ENCODE measurements at regions not wholly inside any gene's neighbourhood (a gene's known extent, or its start where the extent isn't known, plus 50 kb on each side); places are given as distances from the start of the nearest gene placed in this dataset.

DNA sequence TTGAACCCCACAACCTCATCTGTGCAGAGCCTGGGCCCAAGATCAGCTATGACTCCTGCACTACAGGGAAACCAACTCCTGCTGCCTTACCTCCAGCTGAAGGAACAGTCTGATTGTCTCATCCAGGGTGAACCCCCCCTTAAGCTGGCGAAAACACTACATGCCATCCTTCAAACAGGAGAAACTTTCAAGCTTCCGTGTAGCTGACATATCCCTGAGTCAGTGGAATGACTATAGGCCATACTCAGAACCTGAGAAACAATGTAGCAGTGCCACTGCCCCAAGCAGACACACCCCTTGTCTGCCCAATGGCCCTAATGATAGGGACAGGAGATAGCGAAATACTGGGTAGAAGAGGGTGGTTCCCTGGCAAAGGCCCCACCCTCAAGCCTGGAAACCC is 213.6 kb upstream of the PGRMC2 start:
- intact Hi-C loops (cut with micrococcal nuclease), result no loop called here
- no peak overlapping the region for H3K27ac Mint-ChIP-seq
- 88% methylated on average over 3 of the region's 3 CpGs for WGBS (ENCODE audit: insufficient coverage)
- no peak for DNase-seq
- H3K27me3 ChIP-seq (ENCODE audit: control insufficient read depth, insufficient read depth, low read length), result no peaks in the 10 kb centered on the region
- H3K36me3 ChIP-seq (ENCODE audit: control insufficient read depth, insufficient read depth, low read length), result no peaks in the 10 kb centered on the region
- H3K27ac ChIP-seq (ENCODE audit: low read length), result no peak overlapping the region
- H3K4me1 ChIP-seq (ENCODE audit: control insufficient read depth, insufficient read depth, low read length), result no peaks in the 10 kb centered on the region
- H3K4me1 Mint-ChIP-seq, result no peaks in the 10 kb centered on the region
- H3K9me3 ChIP-seq (ENCODE audit: control insufficient read depth, insufficient read depth, low read length), result peaks cover 7% of the 10 kb centered on the region
- peaks cover 7 to 8% of the 10 kb centered on the region in 2 donors for H3K9me3 Mint-ChIP-seq
- no peaks in the 10 kb centered on the region for H3K36me3 Mint-ChIP-seq
- H3K27me3 Mint-ChIP-seq (ENCODE audit: low read depth in 2 of 2), result no peaks in the 10 kb centered on the region
- H3K4me3 Mint-ChIP-seq, result no peak overlapping the region
- H3K4me3 ChIP-seq (ENCODE audit: low read length), result no peak overlapping the region
- TF ChIP-seq, protein P1, sequence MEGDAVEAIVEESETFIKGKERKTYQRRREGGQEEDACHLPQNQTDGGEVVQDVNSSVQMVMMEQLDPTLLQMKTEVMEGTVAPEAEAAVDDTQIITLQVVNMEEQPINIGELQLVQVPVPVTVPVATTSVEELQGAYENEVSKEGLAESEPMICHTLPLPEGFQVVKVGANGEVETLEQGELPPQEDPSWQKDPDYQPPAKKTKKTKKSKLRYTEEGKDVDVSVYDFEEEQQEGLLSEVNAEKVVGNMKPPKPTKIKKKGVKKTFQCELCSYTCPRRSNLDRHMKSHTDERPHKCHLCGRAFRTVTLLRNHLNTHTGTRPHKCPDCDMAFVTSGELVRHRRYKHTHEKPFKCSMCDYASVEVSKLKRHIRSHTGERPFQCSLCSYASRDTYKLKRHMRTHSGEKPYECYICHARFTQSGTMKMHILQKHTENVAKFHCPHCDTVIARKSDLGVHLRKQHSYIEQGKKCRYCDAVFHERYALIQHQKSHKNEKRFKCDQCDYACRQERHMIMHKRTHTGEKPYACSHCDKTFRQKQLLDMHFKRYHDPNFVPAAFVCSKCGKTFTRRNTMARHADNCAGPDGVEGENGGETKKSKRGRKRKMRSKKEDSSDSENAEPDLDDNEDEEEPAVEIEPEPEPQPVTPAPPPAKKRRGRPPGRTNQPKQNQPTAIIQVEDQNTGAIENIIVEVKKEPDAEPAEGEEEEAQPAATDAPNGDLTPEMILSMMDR (IDR thresholded peaks at IDR 0.05), result no peak
- no peak for ATAC-seq

DNA sequence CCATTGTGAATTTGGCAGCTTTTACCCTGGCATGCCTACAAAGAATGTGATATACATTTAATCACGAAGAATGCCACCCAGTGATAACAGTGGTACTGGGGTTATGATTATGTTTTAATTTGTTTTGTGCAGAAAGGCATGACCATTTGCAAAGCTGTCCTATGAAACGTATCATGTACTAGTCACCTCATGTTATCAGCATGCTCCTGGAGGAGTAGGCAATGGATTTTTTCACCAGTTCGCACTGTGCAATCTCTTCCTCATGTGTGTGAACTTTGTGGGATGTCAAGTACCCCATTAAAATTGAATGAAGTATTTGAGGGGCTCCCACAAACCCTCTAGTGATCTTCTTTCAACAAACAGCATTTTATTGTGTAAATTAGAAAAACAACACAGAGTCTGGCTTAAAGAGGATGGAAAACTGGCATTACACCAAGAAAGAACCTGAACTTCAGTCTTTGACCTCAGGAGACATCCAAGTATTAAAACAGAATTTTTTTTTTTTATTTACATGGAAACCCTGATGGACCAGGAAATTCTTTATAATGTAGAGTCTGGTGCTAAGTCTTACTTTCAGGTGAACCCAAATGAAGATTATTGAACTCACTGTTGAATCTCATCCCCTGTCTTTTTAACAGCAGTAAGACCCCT is 200.6 kb upstream of the PGRMC2 start:
- H3K4me3 Mint-ChIP-seq, result no peak overlapping the region
- no peak for ATAC-seq
- no peak overlapping the region for H3K27ac Mint-ChIP-seq
- H3K27me3 Mint-ChIP-seq (ENCODE audit: low read depth in 2 of 2), result peaks cover 0 to 8% of the 10 kb centered on the region in 2 donors
- no peaks in the 10 kb centered on the region for H3K4me1 Mint-ChIP-seq
- peaks cover 3 to 8% of the 10 kb centered on the region in 2 donors for H3K9me3 Mint-ChIP-seq
- Histone ChIP-seq H3K36me3 (ENCODE audit: control insufficient read depth, insufficient read depth, low read length) (no peaks in the 10 kb centered on the region), H3K27ac (ENCODE audit: low read length) (no peak overlapping the region), H3K4me1 (ENCODE audit: control insufficient read depth, insufficient read depth, low read length) (no peaks in the 10 kb centered on the region), H3K4me3 (ENCODE audit: low read length) (no peak overlapping the region), H3K9me3 (ENCODE audit: control insufficient read depth, insufficient read depth, low read length) (no peaks in the 10 kb centered on the region), H3K27me3 (ENCODE audit: control insufficient read depth, insufficient read depth, low read length) (peaks cover 2% of the 10 kb centered on the region)
- 85% methylated on average over 3 of the region's 3 CpGs for WGBS (ENCODE audit: insufficient coverage)
- no peak for DNase-seq
- no peaks in the 10 kb centered on the region for H3K36me3 Mint-ChIP-seq
- TF ChIP-seq, protein P1 (IDR thresholded peaks at IDR 0.05), result no peak
- intact Hi-C loops (cut with micrococcal nuclease), result no loop called here

DNA sequence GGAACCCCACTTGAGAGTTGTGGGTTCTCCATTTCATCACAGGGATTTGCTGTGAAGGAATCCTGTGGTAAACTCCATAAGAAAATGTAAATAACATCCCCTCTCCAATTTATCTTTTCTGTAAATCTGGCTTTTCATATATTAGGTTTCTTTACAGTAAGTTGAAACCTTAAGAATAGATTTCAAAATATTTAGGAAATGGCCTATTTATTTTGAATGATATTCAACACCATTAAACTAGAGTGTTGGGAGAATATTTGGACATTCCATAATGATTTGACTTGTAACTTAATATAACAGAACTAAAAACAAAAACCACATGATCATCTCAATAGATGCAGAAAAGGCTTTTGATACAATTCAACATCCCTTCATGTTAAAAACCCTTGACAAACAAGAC is 197.3 kb upstream of the PGRMC2 start:
- DNase-seq, result no peak
- TF ChIP-seq, protein P1 (IDR thresholded peaks at IDR 0.05), result no peak
- intact Hi-C loops (cut with micrococcal nuclease), result no loop called here
- H3K27ac Mint-ChIP-seq, result no peak overlapping the region
- H3K27me3 ChIP-seq (ENCODE audit: control insufficient read depth, insufficient read depth, low read length), result peaks cover 2% of the 10 kb centered on the region
- no peaks in the 10 kb centered on the region for H3K4me1 Mint-ChIP-seq
- H3K4me3 Mint-ChIP-seq, result no peak overlapping the region
- H3K4me1 ChIP-seq (ENCODE audit: control insufficient read depth, insufficient read depth, low read length), result no peaks in the 10 kb centered on the region
- no peak overlapping the region for H3K4me3 ChIP-seq (ENCODE audit: low read length)
- ATAC-seq, result no peak
- peaks cover 3 to 5% of the 10 kb centered on the region in 2 donors for H3K9me3 Mint-ChIP-seq
- no peaks in the 10 kb centered on the region for H3K36me3 Mint-ChIP-seq
- H3K27ac ChIP-seq (ENCODE audit: low read length), result no peak overlapping the region
- H3K36me3 ChIP-seq (ENCODE audit: control insufficient read depth, insufficient read depth, low read length), result no peaks in the 10 kb centered on the region
- peaks cover 0 to 8% of the 10 kb centered on the region in 2 donors for H3K27me3 Mint-ChIP-seq (ENCODE audit: low read depth in 2 of 2)
- no peaks in the 10 kb centered on the region for H3K9me3 ChIP-seq (ENCODE audit: control insufficient read depth, insufficient read depth, low read length)

DNA sequence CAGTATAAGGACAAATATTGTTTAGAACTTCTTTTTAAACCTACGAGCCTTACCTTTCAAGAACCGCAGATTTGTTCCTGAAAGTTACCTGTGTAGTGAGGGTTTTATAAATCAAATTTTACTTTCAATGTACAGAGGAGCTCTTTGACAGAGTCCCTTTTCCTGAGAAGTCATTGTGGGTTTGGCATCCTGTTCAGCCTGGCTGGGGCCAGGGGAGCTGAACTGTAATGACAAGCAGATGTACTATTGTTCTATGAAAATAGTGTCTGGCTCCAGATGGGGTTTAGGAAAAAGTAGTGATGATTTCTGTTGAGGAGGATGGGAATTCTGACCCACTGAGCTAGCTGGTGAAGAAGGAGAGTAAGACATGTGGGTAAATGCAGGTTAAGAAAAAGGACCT is 196.2 kb upstream of the PGRMC2 start:
- Histone ChIP-seq H3K27ac (ENCODE audit: low read length) (no peak overlapping the region), H3K36me3 (ENCODE audit: control insufficient read depth, insufficient read depth, low read length) (no peaks in the 10 kb centered on the region), H3K9me3 (ENCODE audit: control insufficient read depth, insufficient read depth, low read length) (no peaks in the 10 kb centered on the region), H3K27me3 (ENCODE audit: control insufficient read depth, insufficient read depth, low read length) (peaks cover 2% of the 10 kb centered on the region), H3K4me1 (ENCODE audit: control insufficient read depth, insufficient read depth, low read length) (no peaks in the 10 kb centered on the region), H3K4me3 (ENCODE audit: low read length) (no peak overlapping the region)
- Mint-ChIP-seq H3K36me3 (no peaks in the 10 kb centered on the region), H3K4me3 (no peak overlapping the region), H3K27ac (no peak overlapping the region), H3K27me3 (ENCODE audit: low read depth in 2 of 2) (peaks cover 0 to 8% of the 10 kb centered on the region in 2 donors), H3K9me3 (peaks cover 3 to 5% of the 10 kb centered on the region in 2 donors), H3K4me1 (no peaks in the 10 kb centered on the region)
- no peak for ATAC-seq
- intact Hi-C loops (cut with micrococcal nuclease), result no loop called here
- no CpG with 5 or more reads among the region's 2 CpGs for WGBS (ENCODE audit: insufficient coverage)
- TF ChIP-seq, protein P1 (IDR thresholded peaks at IDR 0.05), result no peak
- DNase-seq, result no peak
